GM12801 (cell line): ENCODE measurements at regions not wholly inside any gene's neighbourhood (a gene's known extent, or its start where the extent isn't known, plus 50 kb on each side); places are given as distances from the start of the nearest gene placed in this dataset.

Experiments used
- TF ChIP-seq, protein P1 (sequence below): IDR thresholded peaks from one replicate; pipeline ENCODE4 v1.5.1; 2011; ENCODE audit warnings: control low read depth; ENCODE audit not compliant: insufficient read length; ENCODE audit errors: extremely low read depth

DNA sequence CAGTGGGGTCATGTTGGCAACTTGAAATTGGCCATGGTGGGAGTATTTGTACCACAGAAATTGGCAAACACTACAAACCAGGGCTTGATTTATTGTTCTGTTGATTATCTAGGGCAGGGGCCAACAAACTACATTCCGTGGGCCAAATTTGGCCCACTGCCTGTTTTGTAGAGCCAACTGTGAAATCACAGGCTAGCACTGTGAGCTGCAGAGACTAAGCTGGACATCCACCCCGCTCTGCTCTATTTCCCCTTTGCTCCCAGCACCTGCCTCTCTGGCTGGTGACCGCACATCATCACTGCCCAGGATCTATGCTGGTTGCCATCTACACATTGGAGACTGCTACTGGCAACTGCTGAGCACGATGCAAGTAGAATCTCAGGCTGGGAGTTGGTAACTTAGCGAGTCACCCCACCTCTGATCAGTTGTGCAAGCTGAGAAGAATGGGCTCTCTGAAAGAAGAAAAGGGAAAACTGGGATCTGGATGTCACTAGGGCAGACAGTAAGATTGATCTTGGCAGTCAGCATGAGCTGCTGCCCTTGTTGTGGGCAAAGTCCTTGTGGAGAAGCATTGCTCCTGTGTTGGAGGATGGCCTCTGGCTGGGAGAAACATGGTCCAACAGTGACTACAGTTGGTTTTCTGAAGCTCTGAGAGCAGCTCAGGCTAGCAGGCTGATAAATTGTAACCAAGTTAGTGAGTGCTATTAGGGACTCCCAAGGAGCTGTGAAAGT, 144.7 kb upstream of the RAD23B start:
- TF ChIP-seq, protein P1, sequence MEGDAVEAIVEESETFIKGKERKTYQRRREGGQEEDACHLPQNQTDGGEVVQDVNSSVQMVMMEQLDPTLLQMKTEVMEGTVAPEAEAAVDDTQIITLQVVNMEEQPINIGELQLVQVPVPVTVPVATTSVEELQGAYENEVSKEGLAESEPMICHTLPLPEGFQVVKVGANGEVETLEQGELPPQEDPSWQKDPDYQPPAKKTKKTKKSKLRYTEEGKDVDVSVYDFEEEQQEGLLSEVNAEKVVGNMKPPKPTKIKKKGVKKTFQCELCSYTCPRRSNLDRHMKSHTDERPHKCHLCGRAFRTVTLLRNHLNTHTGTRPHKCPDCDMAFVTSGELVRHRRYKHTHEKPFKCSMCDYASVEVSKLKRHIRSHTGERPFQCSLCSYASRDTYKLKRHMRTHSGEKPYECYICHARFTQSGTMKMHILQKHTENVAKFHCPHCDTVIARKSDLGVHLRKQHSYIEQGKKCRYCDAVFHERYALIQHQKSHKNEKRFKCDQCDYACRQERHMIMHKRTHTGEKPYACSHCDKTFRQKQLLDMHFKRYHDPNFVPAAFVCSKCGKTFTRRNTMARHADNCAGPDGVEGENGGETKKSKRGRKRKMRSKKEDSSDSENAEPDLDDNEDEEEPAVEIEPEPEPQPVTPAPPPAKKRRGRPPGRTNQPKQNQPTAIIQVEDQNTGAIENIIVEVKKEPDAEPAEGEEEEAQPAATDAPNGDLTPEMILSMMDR: no peak

DNA sequence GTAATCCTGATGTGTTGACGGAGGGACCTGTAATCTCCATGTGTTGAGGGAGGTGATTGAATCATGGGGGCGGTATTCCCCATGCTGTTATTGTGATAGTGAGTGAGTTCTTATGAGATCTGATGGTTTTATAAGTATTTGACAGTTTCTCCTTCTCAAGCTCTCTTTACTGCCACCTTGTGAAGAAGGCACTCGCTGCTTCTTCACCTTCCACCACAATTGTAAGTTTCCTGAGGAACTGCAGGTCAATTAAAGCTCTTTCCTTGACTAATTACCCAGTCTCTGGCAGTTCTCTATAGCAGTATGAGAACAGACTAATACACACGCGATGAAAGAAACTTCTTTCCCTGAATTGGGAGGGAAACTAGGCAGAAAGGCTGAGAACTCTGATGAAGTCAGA, 141.1 kb upstream of the RAD23B start:
- TF ChIP-seq, protein P1: no peak

DNA sequence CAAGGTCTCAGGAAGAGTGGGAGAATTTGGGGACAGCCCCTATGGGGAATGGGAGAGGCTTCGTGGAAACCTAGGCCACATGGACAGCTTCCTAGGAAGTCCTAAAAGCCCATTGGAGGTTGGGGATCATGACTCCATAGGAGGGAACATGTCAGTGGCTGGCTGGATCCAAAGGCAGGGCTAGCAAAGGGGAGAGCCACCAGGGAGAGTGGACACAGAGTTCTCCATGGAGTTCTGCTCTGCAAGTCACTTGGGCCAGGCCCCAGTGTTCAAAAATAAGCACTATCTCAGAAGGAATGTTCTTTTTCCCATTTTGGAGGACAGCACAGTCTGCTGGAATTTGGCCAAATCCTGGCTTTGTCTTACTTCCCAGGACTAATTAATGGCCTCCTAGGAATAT, 140.6 kb upstream of the RAD23B start:
- TF ChIP-seq, protein P1: no peak

DNA sequence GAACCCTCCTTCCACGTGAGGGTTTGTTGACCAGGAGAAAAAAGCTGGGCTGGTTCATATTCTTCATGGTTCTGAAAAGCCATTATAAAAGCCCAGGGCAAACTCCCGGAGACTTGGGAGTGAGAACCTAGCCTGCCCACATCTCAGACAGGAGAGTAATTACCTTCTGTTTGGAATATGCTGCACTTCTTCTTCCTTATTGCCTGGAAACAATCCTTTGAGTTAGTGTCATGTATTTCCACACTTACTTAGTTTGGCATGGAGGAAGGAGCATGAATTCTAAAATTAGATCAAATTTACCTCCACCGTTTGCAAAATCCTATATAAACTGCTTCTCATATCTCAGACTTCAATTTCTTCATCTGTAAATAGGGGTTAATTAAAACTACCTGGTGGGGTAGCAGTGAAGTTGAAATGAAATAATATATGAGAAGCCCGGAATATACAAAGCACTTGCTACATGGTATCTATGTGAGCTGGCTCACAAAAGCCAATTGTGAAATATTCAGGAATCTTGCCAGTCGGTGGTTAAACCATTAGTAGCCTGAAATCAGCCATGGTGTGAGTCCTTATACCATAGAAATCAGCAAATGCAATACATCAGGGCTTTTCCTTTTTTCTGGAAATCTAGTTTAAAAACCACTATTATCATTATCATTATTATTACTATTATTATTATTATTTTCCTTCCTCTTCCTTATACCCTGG, 140.0 kb upstream of the RAD23B start:
- TF ChIP-seq, protein P1: no peak

DNA sequence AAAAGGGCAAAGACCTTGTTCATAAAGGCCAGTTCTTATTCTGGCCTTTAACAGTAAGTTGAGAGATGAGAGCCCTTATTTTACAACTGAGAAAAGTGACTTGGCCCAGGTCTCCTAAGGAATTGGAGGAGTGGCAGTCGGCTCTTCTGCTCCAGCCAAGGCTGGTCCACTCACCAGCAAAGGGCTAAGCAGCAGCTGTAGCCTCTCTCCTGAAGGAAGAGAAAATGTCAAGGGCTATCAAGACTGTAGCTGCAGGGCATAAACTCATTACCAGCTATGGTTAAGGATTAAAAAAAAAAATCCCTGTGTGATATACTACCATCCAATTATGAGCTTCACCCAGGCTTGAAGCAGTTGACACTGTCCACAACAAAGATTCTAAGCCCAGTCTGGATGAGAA, 138.6 kb upstream of the RAD23B start:
- TF ChIP-seq, protein P1: no peak

DNA sequence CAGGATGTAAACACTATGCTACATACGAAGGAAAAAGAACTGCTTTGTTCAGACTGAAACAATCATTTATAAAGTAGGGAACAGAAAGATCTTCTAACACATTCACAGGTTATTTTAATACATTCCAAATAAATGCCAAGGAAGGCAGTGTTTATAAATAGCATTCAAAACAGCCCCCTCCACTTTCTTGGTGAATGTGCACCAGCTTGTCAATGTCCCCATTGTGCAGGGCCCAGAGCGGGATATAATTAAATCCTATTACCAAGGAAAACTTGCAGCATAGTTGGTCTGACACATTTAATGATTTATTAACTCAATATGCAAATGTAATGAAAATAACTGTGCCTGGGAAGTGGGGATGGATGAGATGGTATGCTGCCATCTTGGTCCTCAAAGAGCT, 135.9 kb upstream of the RAD23B start:
- TF ChIP-seq, protein P1: no peak

DNA sequence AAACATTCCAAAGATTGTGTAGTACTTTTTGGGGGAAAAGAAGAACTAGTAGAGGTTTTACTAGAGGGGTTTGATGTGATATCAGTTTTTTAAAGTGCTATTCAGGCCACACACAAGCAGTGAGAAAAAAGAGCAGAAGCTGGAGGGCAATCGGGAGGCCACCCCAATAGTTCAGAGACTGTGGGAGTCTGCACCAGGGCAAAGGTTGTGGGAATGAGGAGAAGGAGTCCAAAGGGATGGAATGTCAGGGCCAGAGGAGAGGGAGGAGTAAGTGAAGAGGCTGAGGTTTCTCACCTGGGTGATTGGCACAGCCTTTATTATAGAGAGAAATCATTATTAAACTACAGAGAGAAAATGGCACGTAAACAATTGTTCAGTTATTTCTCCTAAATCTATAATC, 134.9 kb upstream of the RAD23B start:
- TF ChIP-seq, protein P1: no peak
